H9 (cell line): ENCODE measurements at regions not wholly inside any gene's neighbourhood (a gene's known extent, or its start where the extent isn't known, plus 50 kb on each side); places are given as distances from the start of the nearest gene placed in this dataset.

Experiments
- DNase-seq: peaks from one replicate; pipeline ENCODE4 v3.0.0-alpha.2; 2017
- H2AFZ ChIP-seq: one replicate; pipeline ENCODE4 v1.6.1; 2013; ENCODE audit warnings: mild to moderate bottlenecking, low read length, control low read depth, moderate library complexity
- H2AK5ac ChIP-seq: 2 replicates; pipeline ENCODE4 v1.6.1; 2013; ENCODE audit warnings: low read length, control low read depth, mixed read lengths; ENCODE audit not compliant: insufficient read length
- H2BK120ac ChIP-seq: one replicate; pipeline ENCODE4 v1.6.1; 2013; ENCODE audit warnings: low read depth, mild to moderate bottlenecking, low read length, control low read depth, inconsistent platforms; ENCODE audit not compliant: poor library complexity, severe bottlenecking
- H2BK12ac ChIP-seq: 2 replicates; pipeline ENCODE4 v1.6.1; 2013; ENCODE audit warnings: low read length, control low read depth, mixed read lengths, low read depth; ENCODE audit not compliant: insufficient read length
- H2BK15ac ChIP-seq: 2 replicates; pipeline ENCODE4 v1.6.1; 2013; ENCODE audit warnings: low read depth, low read length, control low read depth
- H2BK20ac ChIP-seq: one replicate; pipeline ENCODE4 v1.6.1; 2013; ENCODE audit warnings: low read depth, mild to moderate bottlenecking, low read length, control low read depth, inconsistent platforms; ENCODE audit not compliant: poor library complexity, severe bottlenecking
- H2BK5ac ChIP-seq: 2 replicates; pipeline ENCODE4 v1.6.1; 2013; ENCODE audit warnings: low read length, control low read depth, mixed read lengths; ENCODE audit not compliant: insufficient read length
- H3K14ac ChIP-seq: 2 replicates; pipeline ENCODE4 v1.6.1; 2013; ENCODE audit warnings: low read length, control low read depth; ENCODE audit not compliant: insufficient read depth
- H3K18ac ChIP-seq: 2 replicates; pipeline ENCODE4 v1.6.1; 2013; ENCODE audit warnings: low read depth, mild to moderate bottlenecking, mixed read lengths, low read length, control low read depth; ENCODE audit not compliant: insufficient read length
- H3K23ac ChIP-seq: 2 replicates; pipeline ENCODE4 v1.6.1; 2013; ENCODE audit warnings: low read length, control low read depth, mixed read lengths, low read depth; ENCODE audit not compliant: insufficient read length
- H3K23me2 ChIP-seq: 2 replicates; pipeline ENCODE4 v1.6.1; 2013; ENCODE audit warnings: low read depth, mild to moderate bottlenecking, mixed read lengths, low read length, control low read depth; ENCODE audit not compliant: insufficient read length, poor library complexity, severe bottlenecking
- H3K27ac ChIP-seq: 2 replicates; pipeline ENCODE4 v1.5.1; 2013; ENCODE audit warnings: low read length, control low read depth, mixed read lengths, low read depth; ENCODE audit not compliant: insufficient read length
- H3K27me3 ChIP-seq: 2 replicates; pipeline ENCODE4 v1.6.1; 2013; ENCODE audit warnings: low read length, control low read depth, inconsistent platforms; ENCODE audit not compliant: insufficient read depth
- H3K4ac ChIP-seq: 2 replicates; pipeline ENCODE4 v1.6.1; 2013; ENCODE audit warnings: low read depth, mild to moderate bottlenecking, control low read depth, inconsistent platforms, low read length, moderate library complexity
- H3K4me1 ChIP-seq: 2 replicates; pipeline ENCODE4 v1.6.1; 2013; ENCODE audit warnings: low read length, control low read depth, inconsistent platforms; ENCODE audit not compliant: insufficient read depth
- H3K4me2 ChIP-seq: 2 replicates; pipeline ENCODE4 v1.6.1; 2013; ENCODE audit warnings: low read length, control low read depth, mixed read lengths; ENCODE audit not compliant: insufficient read length, insufficient read depth
- H3K56ac ChIP-seq: 2 replicates; pipeline ENCODE4 v1.6.1; 2013; ENCODE audit warnings: low read depth, mild to moderate bottlenecking, mixed read lengths, low read length, control low read depth; ENCODE audit not compliant: insufficient read length
- H3K79me1 ChIP-seq: 2 replicates; pipeline ENCODE4 v1.6.1; 2013; ENCODE audit warnings: low read depth, mild to moderate bottlenecking, moderate library complexity, low read length, control low read depth, inconsistent platforms; ENCODE audit not compliant: insufficient read depth, poor library complexity, severe bottlenecking
- H3K79me2 ChIP-seq: 2 replicates; pipeline ENCODE4 v1.6.1; 2013; ENCODE audit warnings: low read length, control low read depth, inconsistent platforms; ENCODE audit not compliant: insufficient read depth
- H3K9ac ChIP-seq: 2 replicates; pipeline ENCODE4 v1.6.1; 2013; ENCODE audit warnings: low read length, control low read depth, mixed read lengths; ENCODE audit not compliant: insufficient read length; ENCODE audit errors: extremely low read depth
- H3K9me3 ChIP-seq: one replicate; pipeline ENCODE4 v1.6.1; 2013; ENCODE audit warnings: low read depth, low read length, inconsistent platforms; ENCODE audit not compliant: control insufficient read depth
- H3T11ph ChIP-seq: one replicate; pipeline ENCODE4 v1.6.1; 2013; ENCODE audit warnings: mild to moderate bottlenecking, low read length, control low read depth, inconsistent platforms
- H4K20me1 ChIP-seq: one replicate; pipeline ENCODE4 v1.6.1; 2013; ENCODE audit not compliant: control insufficient read depth, insufficient read length, insufficient read depth
- H4K5ac ChIP-seq: 2 replicates; pipeline ENCODE4 v1.6.1; 2013; ENCODE audit warnings: low read depth, mild to moderate bottlenecking, mixed read lengths, low read length, control low read depth; ENCODE audit not compliant: insufficient read length
- H4K8ac ChIP-seq: replicated peaks from 2 replicates; pipeline ENCODE4 v1.6.1; 2013; ENCODE audit warnings: low read length, control low read depth, mixed read lengths, low read depth; ENCODE audit not compliant: insufficient read length
- H4K91ac ChIP-seq: 2 replicates; pipeline ENCODE4 v1.6.1; 2013; ENCODE audit warnings: low read depth, mild to moderate bottlenecking, moderate library complexity, mixed read lengths, low read length, control low read depth; ENCODE audit not compliant: insufficient read length
- H3K27ac Mint-ChIP-seq, 3 experiments: 2 replicates in 2 of 3; 3 replicates in 1 of 3; pipeline ENCODE4 v1.8.0; 2020 to 2021; ENCODE audit warnings: mixed read lengths in 3 of 3, mild to moderate bottlenecking in 1 of 3, moderate library complexity in 1 of 3
- H3K27me3 Mint-ChIP-seq: 2 replicates; pipeline ENCODE4 v1.8.0; 2021; ENCODE audit warnings: low read depth, mild to moderate bottlenecking, moderate library complexity, mixed read lengths
- H3K36me3 Mint-ChIP-seq, 3 experiments: 2 replicates in 2 of 3; 3 replicates in 1 of 3; pipeline ENCODE4 v1.8.0; 2020 to 2021; ENCODE audit warnings: low read depth in 3 of 3, mixed read lengths in 3 of 3; ENCODE audit not compliant: insufficient read depth in 1 of 3
- H3K4me1 Mint-ChIP-seq, 2 experiments: 2 replicates each; pipeline ENCODE4 v1.8.0; 2020; ENCODE audit warnings: mixed read lengths in 2 of 2
- H3K4me3 Mint-ChIP-seq, 2 experiments: 2 replicates in 1 of 2; 3 replicates in 1 of 2; pipeline ENCODE4 v1.8.0; 2020 to 2021; ENCODE audit warnings: mild to moderate bottlenecking in 2 of 2, mixed read lengths in 2 of 2, moderate library complexity in 1 of 2
- H3K9me3 Mint-ChIP-seq, 2 experiments: 2 replicates in 1 of 2; 3 replicates in 1 of 2; pipeline ENCODE4 v1.8.0; 2020; ENCODE audit warnings: mild to moderate bottlenecking in 2 of 2, mixed read lengths in 2 of 2, moderate library complexity in 1 of 2
- CTCF ChIP-seq: fragments of 200-600 bp; sonication (generic); conservative IDR thresholded peaks from 3 replicates; pipeline ENCODE4 v1.8.0; 2021; ENCODE audit warnings: antibody characterized with exemption, mild to moderate bottlenecking
- WGBS: extraction: QIAGEN DNeasy Blood & Tissue Kit; methylation state at CpG from one replicate; pipeline ENCODE4 v1.1.7; 2013; ENCODE audit warnings: missing lambda C conversion rate, low lambda C conversion rate, mixed read lengths; ENCODE audit not compliant: insufficient read length; ENCODE audit errors: extremely low coverage; 5-methylcytosine and 5-hydroxymethylcytosine counted together

GRCh38 chr4:104592183-104592582, 97.5 kb upstream of the CXXC4 start:
- no CpG with 5 or more reads among the region's 2 CpGs for whole genome bisulfite sequencing
- Histone ChIP-seq H3K27me3 (no peaks in the 10 kb centered on the region), H2BK120ac (peak overlapping the region; percentile 72), H4K20me1 (no peaks in the 10 kb centered on the region), H2BK5ac (no peak overlapping the region), H4K91ac (no peak overlapping the region), H4K5ac (no peak overlapping the region), H2BK15ac (no peak overlapping the region), H2AFZ (no peak overlapping the region), H3K23ac (no peak overlapping the region), H2BK20ac (no peak overlapping the region), H3K4me2 (no peak overlapping the region), H3K4ac (no peak overlapping the region; the same call in 1 of the 2 replicates), H4K8ac (no peak overlapping the region), H2BK12ac (peak overlapping the region; percentile 93), H3K79me1 (no peaks in the 10 kb centered on the region), H3K23me2 (no peaks in the 10 kb centered on the region), H3K4me1 (no peaks in the 10 kb centered on the region; the same call in 1 of the 2 replicates), H3T11ph (peak overlapping the region; percentile 99), H3K14ac (peak overlapping the region; percentile 71; the same call in 1 of the 2 replicates), H2AK5ac (no peak overlapping the region), H3K79me2 (no peaks in the 10 kb centered on the region), H3K18ac (peak overlapping the region; percentile 86), H3K56ac (no peak overlapping the region), H3K9ac (no peak overlapping the region), H3K27ac (no peak overlapping the region), H3K9me3 (no peaks in the 10 kb centered on the region)
- peak overlapping the region in 2 of 3 experiments; percentile 33 to 93; a peak in 4 of 7 replicates for H3K27ac Mint-ChIP-seq
- no peak for TF ChIP-seq CTCF
- no peaks in the 10 kb centered on the region for H3K36me3 Mint-ChIP-seq
- H3K4me3 Mint-ChIP-seq = no peak overlapping the region
- DNase-seq = no peak
- H3K4me1 Mint-ChIP-seq = peaks cover 28% of the 10 kb centered on the region in 2 experiments
- H3K27me3 Mint-ChIP-seq = no peaks in the 10 kb centered on the region
- no peaks in the 10 kb centered on the region for H3K9me3 Mint-ChIP-seq
